DOHH2 (cell line): ENCODE measurements at regions not wholly inside any gene's neighbourhood (a gene's known extent, or its start where the extent isn't known, plus 50 kb on each side); places are given as distances from the start of the nearest gene placed in this dataset.

Source experiments
- EZH2phosphoT487 ChIP-seq: fragments of 200-600 bp; sonication (generic); IDR thresholded peaks from 2 replicates; pipeline ENCODE4 v1.6.1; 2017; ENCODE audit warnings: borderline replicate concordance, mild to moderate bottlenecking, antibody characterized with exemption, low read length, moderate library complexity, mixed read lengths
- TF ChIP-seq, protein P1 (sequence below): fragments of 200-600 bp; sonication (generic); IDR thresholded peaks from one replicate; pipeline ENCODE4 v1.5.1; 2014; ENCODE audit warnings: antibody characterized with exemption, mild to moderate bottlenecking, low read depth, low read length; ENCODE audit not compliant: poor library complexity, severe bottlenecking

DNA sequence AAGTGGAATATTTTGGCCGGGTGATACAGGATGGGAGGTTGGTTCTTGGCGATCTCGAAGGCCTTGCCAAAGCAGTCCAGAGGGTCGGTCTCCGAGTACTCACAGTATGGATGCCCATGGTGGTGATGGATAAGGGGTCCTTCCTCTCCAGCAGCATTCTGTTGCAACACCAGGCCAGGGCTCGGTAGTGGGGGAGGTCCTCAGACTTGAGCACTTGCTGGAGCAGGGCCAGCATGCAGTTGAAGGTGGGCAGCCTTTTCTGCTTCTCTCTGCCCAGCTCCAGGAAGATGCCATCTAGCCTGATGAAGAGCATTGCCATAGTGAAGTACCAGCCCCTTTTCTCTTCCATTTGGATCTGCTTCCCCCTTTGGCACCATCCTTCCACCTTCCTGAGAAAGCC lies 99.4 kb upstream of the MCHR2 start:
- TF ChIP-seq, protein P1, sequence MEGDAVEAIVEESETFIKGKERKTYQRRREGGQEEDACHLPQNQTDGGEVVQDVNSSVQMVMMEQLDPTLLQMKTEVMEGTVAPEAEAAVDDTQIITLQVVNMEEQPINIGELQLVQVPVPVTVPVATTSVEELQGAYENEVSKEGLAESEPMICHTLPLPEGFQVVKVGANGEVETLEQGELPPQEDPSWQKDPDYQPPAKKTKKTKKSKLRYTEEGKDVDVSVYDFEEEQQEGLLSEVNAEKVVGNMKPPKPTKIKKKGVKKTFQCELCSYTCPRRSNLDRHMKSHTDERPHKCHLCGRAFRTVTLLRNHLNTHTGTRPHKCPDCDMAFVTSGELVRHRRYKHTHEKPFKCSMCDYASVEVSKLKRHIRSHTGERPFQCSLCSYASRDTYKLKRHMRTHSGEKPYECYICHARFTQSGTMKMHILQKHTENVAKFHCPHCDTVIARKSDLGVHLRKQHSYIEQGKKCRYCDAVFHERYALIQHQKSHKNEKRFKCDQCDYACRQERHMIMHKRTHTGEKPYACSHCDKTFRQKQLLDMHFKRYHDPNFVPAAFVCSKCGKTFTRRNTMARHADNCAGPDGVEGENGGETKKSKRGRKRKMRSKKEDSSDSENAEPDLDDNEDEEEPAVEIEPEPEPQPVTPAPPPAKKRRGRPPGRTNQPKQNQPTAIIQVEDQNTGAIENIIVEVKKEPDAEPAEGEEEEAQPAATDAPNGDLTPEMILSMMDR = no peak
- no peak for TF ChIP-seq EZH2phosphoT487
